DND-41 (cell line): ENCODE measurements at regions not wholly inside any gene's neighbourhood (a gene's known extent, or its start where the extent isn't known, plus 50 kb on each side); places are given as distances from the start of the nearest gene placed in this dataset.

Experiments used
- EZH2 ChIP-seq: IDR thresholded peaks from 3 replicates; pipeline ENCODE4 v1.6.1; 2012; ENCODE audit warnings: borderline replicate concordance, low read depth, mild to moderate bottlenecking, moderate library complexity, low read length, inconsistent platforms; ENCODE audit not compliant: severe bottlenecking
- TF ChIP-seq, protein P1 (sequence below): IDR thresholded peaks from 2 replicates; pipeline ENCODE4 v1.5.1; 2012; ENCODE audit warnings: borderline replicate concordance, low read length, moderate library complexity, mild to moderate bottlenecking; ENCODE audit not compliant: poor library complexity, severe bottlenecking; ENCODE audit errors: extremely low read depth

DNA sequence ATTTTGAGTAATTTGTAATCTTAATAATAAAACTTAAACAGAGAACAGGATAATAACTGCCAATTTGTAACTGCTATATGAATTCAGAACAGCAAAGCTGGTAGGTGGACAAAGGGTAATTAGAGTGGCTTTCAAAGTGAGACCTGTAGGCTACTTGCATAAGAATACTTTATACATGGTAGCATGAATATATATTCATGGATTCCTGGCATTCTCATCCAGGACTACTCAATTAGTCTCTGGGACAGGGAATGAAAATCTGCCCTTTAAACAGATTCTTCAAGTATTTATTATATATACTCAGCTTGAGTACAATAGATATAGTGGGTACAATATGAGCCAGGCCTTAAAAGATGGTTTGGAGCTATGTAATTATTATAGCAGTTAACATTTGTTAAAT is 419.9 kb downstream of the PIK3C3 start:
- TF ChIP-seq, protein P1, sequence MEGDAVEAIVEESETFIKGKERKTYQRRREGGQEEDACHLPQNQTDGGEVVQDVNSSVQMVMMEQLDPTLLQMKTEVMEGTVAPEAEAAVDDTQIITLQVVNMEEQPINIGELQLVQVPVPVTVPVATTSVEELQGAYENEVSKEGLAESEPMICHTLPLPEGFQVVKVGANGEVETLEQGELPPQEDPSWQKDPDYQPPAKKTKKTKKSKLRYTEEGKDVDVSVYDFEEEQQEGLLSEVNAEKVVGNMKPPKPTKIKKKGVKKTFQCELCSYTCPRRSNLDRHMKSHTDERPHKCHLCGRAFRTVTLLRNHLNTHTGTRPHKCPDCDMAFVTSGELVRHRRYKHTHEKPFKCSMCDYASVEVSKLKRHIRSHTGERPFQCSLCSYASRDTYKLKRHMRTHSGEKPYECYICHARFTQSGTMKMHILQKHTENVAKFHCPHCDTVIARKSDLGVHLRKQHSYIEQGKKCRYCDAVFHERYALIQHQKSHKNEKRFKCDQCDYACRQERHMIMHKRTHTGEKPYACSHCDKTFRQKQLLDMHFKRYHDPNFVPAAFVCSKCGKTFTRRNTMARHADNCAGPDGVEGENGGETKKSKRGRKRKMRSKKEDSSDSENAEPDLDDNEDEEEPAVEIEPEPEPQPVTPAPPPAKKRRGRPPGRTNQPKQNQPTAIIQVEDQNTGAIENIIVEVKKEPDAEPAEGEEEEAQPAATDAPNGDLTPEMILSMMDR = no peak
- no peak for TF ChIP-seq EZH2
